ENCODE measurements at regions not wholly inside any gene's neighbourhood (a gene's known extent, or its start where the extent isn't known, plus 50 kb on each side); places are given as distances from the start of the nearest gene placed in this dataset.

GRCh38 chr12:124440841-124441381 lies 126.5 kb downstream of the NCOR2 start:
- DNase-seq (ENCODE audit: low read depth in 1 of 2, low spot score in 1 of 2) = no peak
- no peak for TF ChIP-seq REST (IDR thresholded peaks at IDR 0.05; ENCODE audit: insufficient replicate concordance, low read depth)
- no peak for TF ChIP-seq POLR2AphosphoS5 (IDR thresholded peaks at IDR 0.05; ENCODE audit: low read depth)
- TF ChIP-seq SPI1 (IDR thresholded peaks at IDR 0.05; ENCODE audit: borderline replicate concordance, low read depth) = no peak
- TF ChIP-seq GABPA (IDR thresholded peaks at IDR 0.05; ENCODE audit: low read depth) = no peak
- H3K27me3 ChIP-seq (ENCODE audit: insufficient read depth, poor library complexity, severe bottlenecking) = no peaks in the 10 kb centered on the region
- H3K27ac ChIP-seq (replicated peaks) = no peak overlapping the region
- no peak overlapping the region for H3K4me3 ChIP-seq (replicated peaks; ENCODE audit: insufficient read depth, low read length)

- no peak for DNase-seq (ENCODE audit: low read depth in 1 of 2, low spot score in 1 of 2)
- no peak for TF ChIP-seq SPI1 (IDR thresholded peaks at IDR 0.05; ENCODE audit: borderline replicate concordance, low read depth)
- TF ChIP-seq REST (IDR thresholded peaks at IDR 0.05; ENCODE audit: insufficient replicate concordance, low read depth) = no peak
- TF ChIP-seq GABPA (IDR thresholded peaks at IDR 0.05; ENCODE audit: low read depth) = no peak
- TF ChIP-seq POLR2AphosphoS5 (IDR thresholded peaks at IDR 0.05; ENCODE audit: low read depth) = no peak
- TF ChIP-seq CTCF (IDR thresholded peaks at IDR 0.05; ENCODE audit: insufficient read depth, low read length) = no peak
- Histone ChIP-seq H3K4me3 (replicated peaks; ENCODE audit: insufficient read depth, low read length) (no peak overlapping the region), H3K27me3 (ENCODE audit: insufficient read depth, poor library complexity, severe bottlenecking) (no peaks in the 10 kb centered on the region), H3K27ac (replicated peaks) (no peak overlapping the region)
Observed at GRCh38 chr12:124440031-124440626, 127.3 kb downstream of the NCOR2 start.

- H3K4me3 ChIP-seq (replicated peaks; ENCODE audit: insufficient read depth, low read length) = no peak overlapping the region
- DNase-seq (ENCODE audit: low read depth in 1 of 2, low spot score in 1 of 2) = no peak
Observed at GRCh38 chr12:124438437-124439056, 128.9 kb downstream of the NCOR2 start.

GRCh38 chr12:124437617-124438436 lies 129.6 kb downstream of the NCOR2 start:
- TF ChIP-seq SPI1 (IDR thresholded peaks at IDR 0.05; ENCODE audit: borderline replicate concordance, low read depth) (no peak), GABPA (IDR thresholded peaks at IDR 0.05; ENCODE audit: low read depth) (no peak), REST (IDR thresholded peaks at IDR 0.05; ENCODE audit: insufficient replicate concordance, low read depth) (no peak), CTCF (IDR thresholded peaks at IDR 0.05; ENCODE audit: insufficient read depth, low read length) (no peak), POLR2AphosphoS5 (IDR thresholded peaks at IDR 0.05; ENCODE audit: low read depth) (no peak)
- DNase-seq (ENCODE audit: low read depth in 1 of 2, low spot score in 1 of 2) = no peak
- Histone ChIP-seq H3K27me3 (ENCODE audit: insufficient read depth, poor library complexity, severe bottlenecking) (no peaks in the 10 kb centered on the region), H3K4me3 (replicated peaks; ENCODE audit: insufficient read depth, low read length) (no peak overlapping the region), H3K27ac (replicated peaks) (no peak overlapping the region)

More at GRCh38 chr12:124438437-124439056, 128.9 kb downstream of the NCOR2 start:
- Histone ChIP-seq H3K27me3 (ENCODE audit: insufficient read depth, poor library complexity, severe bottlenecking) (no peaks in the 10 kb centered on the region), H3K27ac (replicated peaks) (no peak overlapping the region)
- no peak for TF ChIP-seq SPI1 (IDR thresholded peaks at IDR 0.05; ENCODE audit: borderline replicate concordance, low read depth)

All from HL-60 (cell line).